ENCODE measurements at regions not wholly inside any gene's neighbourhood (a gene's known extent, or its start where the extent isn't known, plus 50 kb on each side); places are given as distances from the start of the nearest gene placed in this dataset.
"Not testable (repeated sequence)": the region's sequence is repeated elsewhere in the genome, so short reads cannot be mapped to it uniquely, and the experiment has no call there.

- no peak for TF ChIP-seq CTCF (IDR thresholded peaks at IDR 0.05; ENCODE audit: insufficient read depth, low read length)
- DNase-seq (ENCODE audit: low read depth), result no peak
- H3K4me3 ChIP-seq (ENCODE audit: low read depth, low read length), result no peak overlapping the region
Measured at GRCh38 chr20:25848222-25848621, 151.6 kb upstream of the ZNF337 start.

GRCh38 chr20:25844640-25845039 is 148.0 kb upstream of the ZNF337 start:
- not testable (repeated sequence) for DNase-seq (ENCODE audit: low read depth)

GRCh38 chr20:25813511-25813910 is 116.9 kb upstream of the ZNF337 start:
- H3K4me3 ChIP-seq (ENCODE audit: low read depth, low read length); DNase-seq (ENCODE audit: low read depth): not testable (repeated sequence)

More at GRCh38 chr20:25844640-25845039, 148.0 kb upstream of the ZNF337 start:
- H3K4me3 ChIP-seq (ENCODE audit: low read depth, low read length), result not testable (repeated sequence)

GRCh38 chr20:25798174-25798993 is 101.7 kb upstream of the ZNF337 start:
- not testable (repeated sequence) for H3K4me3 ChIP-seq (ENCODE audit: low read depth, low read length); DNase-seq (ENCODE audit: low read depth)

GRCh38 chr20:25797062-25797461 is 100.4 kb upstream of the ZNF337 start:
- DNase-seq (ENCODE audit: low read depth), result not testable (repeated sequence)

GRCh38 chr20:25777241-25777640 is 80.6 kb upstream of the ZNF337 start:
- not testable (repeated sequence) for DNase-seq (ENCODE audit: low read depth)

More at GRCh38 chr20:25797062-25797461, 100.4 kb upstream of the ZNF337 start:
- H3K4me3 ChIP-seq (ENCODE audit: low read depth, low read length), result not testable (repeated sequence)

GRCh38 chr20:25774711-25775110 is 78.1 kb upstream of the ZNF337 start:
- not testable (repeated sequence) for H3K4me3 ChIP-seq (ENCODE audit: low read depth, low read length); DNase-seq (ENCODE audit: low read depth)

More at GRCh38 chr20:25777241-25777640, 80.6 kb upstream of the ZNF337 start:
- H3K4me3 ChIP-seq (ENCODE audit: low read depth, low read length), result not testable (repeated sequence)

GRCh38 chr20:25774203-25774602 is 77.5 kb upstream of the ZNF337 start:
- not testable (repeated sequence) for DNase-seq (ENCODE audit: low read depth); H3K4me3 ChIP-seq (ENCODE audit: low read depth, low read length)

GRCh38 chr20:25772437-25772836 is 75.8 kb upstream of the ZNF337 start:
- DNase-seq (ENCODE audit: low read depth); H3K4me3 ChIP-seq (ENCODE audit: low read depth, low read length): not testable (repeated sequence)

GRCh38 chr20:25771818-25772217 is 75.2 kb upstream of the ZNF337 start:
- not testable (repeated sequence) for DNase-seq (ENCODE audit: low read depth); H3K4me3 ChIP-seq (ENCODE audit: low read depth, low read length)

- no peak overlapping the region for H3K4me3 ChIP-seq (ENCODE audit: low read depth, low read length)
- DNase-seq (ENCODE audit: low read depth), result no peak
- no peak for TF ChIP-seq CTCF (IDR thresholded peaks at IDR 0.05; ENCODE audit: insufficient read depth, low read length)
Measured at GRCh38 chr20:25761596-25761995, 64.9 kb upstream of the ZNF337 start.

GRCh38 chr20:25761046-25761445 is 64.4 kb upstream of the ZNF337 start:
- not testable (repeated sequence) for DNase-seq (ENCODE audit: low read depth); H3K4me3 ChIP-seq (ENCODE audit: low read depth, low read length)
